Heart left ventricle (tissue), 16 donors: ENCODE measurements at regions not wholly inside any gene's neighbourhood (a gene's known extent, or its start where the extent isn't known, plus 50 kb on each side); places are given as distances from the start of the nearest gene placed in this dataset.

Experiments used
- ATAC-seq, 4 donors: fragments of 200-7000 bp; cut with Tn5 transposase; one replicate each; pipeline ENCODE4 v1.9.1; 2020 to 2022; ENCODE audit warnings: moderate library complexity in 4 of 4, mild to moderate bottlenecking in 3 of 4, moderate number of reproducible peaks in 1 of 4
- DNase-seq, 5 donors: peaks; one replicate each; pipeline ENCODE4 v3.0.0-alpha.2; 2020
- H3K27ac ChIP-seq, 12 donors: fragments of 200-600 bp; sonication (generic) in 4 of 12; one replicate each; pipeline versions ENCODE4 v1.5.0 to v1.8.0; 2016 to 2022; ENCODE audit warnings: mild to moderate bottlenecking in 2 of 12
- H3K27me3 ChIP-seq, 9 donors: fragments of 200-600 bp; sonication (generic) in 2 of 9; one replicate each; pipeline versions ENCODE4 v1.5.1 to v1.8.0; 2016 to 2022; ENCODE audit warnings: mild to moderate bottlenecking in 3 of 9
- H3K36me3 ChIP-seq, 9 donors: fragments of 200-600 bp; sonication (generic) in 2 of 9; one replicate each; pipeline versions ENCODE4 v1.5.0 to v1.8.0; 2018 to 2022; ENCODE audit warnings: mild to moderate bottlenecking in 2 of 9
- H3K4me1 ChIP-seq, 12 donors: fragments of 200-600 bp; sonication (generic) in 4 of 12; one replicate each; pipeline versions ENCODE4 v1.5.0 to v1.8.0; 2016 to 2022; ENCODE audit warnings: mild to moderate bottlenecking in 3 of 12
- H3K4me3 ChIP-seq, 12 donors: fragments of 200-600 bp; sonication (generic) in 4 of 12; one replicate each; pipeline versions ENCODE4 v1.5.0 to v1.8.0; 2017 to 2022; ENCODE audit warnings: mild to moderate bottlenecking in 9 of 12, moderate library complexity in 4 of 12
- H3K9me3 ChIP-seq, 12 donors: fragments of 200-600 bp; sonication (generic) in 4 of 12; one replicate each; pipeline versions ENCODE4 v1.5.0 to v1.8.0; 2016 to 2022; ENCODE audit warnings: mild to moderate bottlenecking in 1 of 12
- POLR2A ChIP-seq, 2 donors: fragments of 450-650 bp; IDR thresholded peaks; one replicate each; pipeline ENCODE4 v1.6.1; 2017; ENCODE audit warnings: antibody characterized with exemption in 2 of 2, mild to moderate bottlenecking in 2 of 2, moderate library complexity in 2 of 2
- WGBS, 4 donors: extraction: QIAGEN DNeasy Blood & Tissue Kit in 2 of 4; methylation state at CpG; one replicate each; pipeline versions ENCODE4 v1.1.5 to v1.1.7; 2013 to 2018; 5-methylcytosine and 5-hydroxymethylcytosine counted together
- intact Hi-C, 10 donors: fragments of 100-400 bp; cut with DNase I; formaldehyde crosslinking; loops; one replicate each; pipeline versions ENCODE4 v1.11.1 to v1.14.2; 2022
- TF ChIP-seq, protein P1 (sequence below), 12 donors: fragments of 200-600 bp; sonication (generic) in 4 of 12; IDR thresholded peaks; one replicate each; pipeline versions ENCODE4 v1.5.0 to v1.8.0; 2018 to 2022; ENCODE audit warnings: antibody characterized with exemption in 12 of 12, mild to moderate bottlenecking in 5 of 12
- donor health status: ischemic (EF 13 %, LVEDD 7.1; RV severe dilation, severe dysfunction).
- donor health status: healthy with polysubstance abuse.
- donor health status: DM: no; HTN: yes; CAD: no.
- donor health status: DM: no; HTN: no; CAD: no.
- donor health status: ischemic (EF 25% LVEDD 6.9; RV normal size, moderate dysfunction).
- donor health status: ischemic (EF 25% LVEDD 5.7; RV mildly dilated, moderate dysfunction).
- donor health status: healthy.
- donor health status: DM: yes; HTN: yes; CAD: no.
- donor health status: ischemic (EF 35%, LVEDD 5.7; RV mildly dilated, moderate dysfunction).
- donor health status: nonischemic (EF 11% LVEDD 7.7; RV severe dilation, severe dysfunction).
- donor health status: DM: yes; HTN: yes; CAD: no.
- donor health status: PGD.
- donor health status: ischemic (EF 29% LVEDD 5.4; RV normal size, mild dysfunction).
- donor health status: nonischemic (EF 23%, LVEDD 6.1; RV moderate dilation, normal function).

DNA sequence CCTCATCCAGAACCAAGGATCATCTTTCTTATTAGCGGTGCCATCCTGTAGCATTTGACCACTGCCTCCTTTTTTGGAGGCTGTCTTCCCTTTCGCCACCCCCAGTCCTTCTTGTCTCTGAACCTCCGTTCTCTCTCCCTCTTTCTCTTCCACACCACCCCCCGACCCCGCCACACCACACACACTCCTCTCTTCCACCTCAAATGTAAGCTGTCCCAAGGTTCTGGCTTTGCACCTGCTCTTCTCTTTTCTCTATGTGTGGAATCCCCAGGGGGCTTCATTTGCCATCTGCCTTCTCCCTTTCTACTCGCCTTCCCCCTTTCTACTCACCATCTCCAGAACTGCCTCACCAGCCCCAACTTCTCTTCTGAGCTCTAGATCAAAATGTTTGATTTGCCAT, 111.3 kb upstream of the CDYL start:
- Histone ChIP-seq H3K4me3 (no peak overlapping the region), H3K27me3 (no peaks in the 10 kb centered on the region), H3K9me3 (no peaks in the 10 kb centered on the region), H3K36me3 (no peaks in the 10 kb centered on the region), H3K27ac (no peak overlapping the region), H3K4me1 (peaks cover 0 to 15% (median 2%) of the 10 kb centered on the region in 12 donors)
- ATAC-seq (no peak), DNase-seq (no peak)
- intact Hi-C loops: no loop called here
- WGBS, 4 donors: 93 to 98% (median 96%) methylated on average over 6 of the region's 6 CpGs
- TF ChIP-seq POLR2A (IDR thresholded peaks at IDR 0.05): no peak
- TF ChIP-seq, protein P1, sequence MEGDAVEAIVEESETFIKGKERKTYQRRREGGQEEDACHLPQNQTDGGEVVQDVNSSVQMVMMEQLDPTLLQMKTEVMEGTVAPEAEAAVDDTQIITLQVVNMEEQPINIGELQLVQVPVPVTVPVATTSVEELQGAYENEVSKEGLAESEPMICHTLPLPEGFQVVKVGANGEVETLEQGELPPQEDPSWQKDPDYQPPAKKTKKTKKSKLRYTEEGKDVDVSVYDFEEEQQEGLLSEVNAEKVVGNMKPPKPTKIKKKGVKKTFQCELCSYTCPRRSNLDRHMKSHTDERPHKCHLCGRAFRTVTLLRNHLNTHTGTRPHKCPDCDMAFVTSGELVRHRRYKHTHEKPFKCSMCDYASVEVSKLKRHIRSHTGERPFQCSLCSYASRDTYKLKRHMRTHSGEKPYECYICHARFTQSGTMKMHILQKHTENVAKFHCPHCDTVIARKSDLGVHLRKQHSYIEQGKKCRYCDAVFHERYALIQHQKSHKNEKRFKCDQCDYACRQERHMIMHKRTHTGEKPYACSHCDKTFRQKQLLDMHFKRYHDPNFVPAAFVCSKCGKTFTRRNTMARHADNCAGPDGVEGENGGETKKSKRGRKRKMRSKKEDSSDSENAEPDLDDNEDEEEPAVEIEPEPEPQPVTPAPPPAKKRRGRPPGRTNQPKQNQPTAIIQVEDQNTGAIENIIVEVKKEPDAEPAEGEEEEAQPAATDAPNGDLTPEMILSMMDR (IDR thresholded peaks at IDR 0.05): no peak

DNA sequence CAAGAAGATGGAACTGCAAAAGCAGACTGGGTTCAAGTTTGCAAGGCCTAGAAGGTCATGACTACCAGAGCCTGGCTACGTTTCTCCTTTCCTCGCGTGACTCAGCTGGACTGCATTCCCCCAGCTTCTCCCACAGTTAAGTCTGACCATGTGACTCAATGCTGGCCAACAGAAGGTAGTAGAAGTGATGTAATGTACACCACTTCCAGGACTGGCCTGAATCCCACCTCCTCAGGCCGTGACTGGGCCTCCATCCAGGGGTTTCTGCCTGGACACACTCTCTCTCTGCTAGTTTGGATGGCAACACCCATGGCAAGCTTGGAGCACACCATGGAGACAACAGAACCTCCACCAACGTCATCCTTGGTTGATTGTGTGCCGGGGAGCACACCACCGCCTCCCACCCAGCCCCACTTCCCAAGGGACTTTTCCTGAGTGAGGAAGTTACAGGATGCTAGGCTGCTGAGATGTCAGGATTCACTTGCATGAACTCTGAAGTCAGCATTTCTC, 112.0 kb upstream of the CDYL start:
- ATAC-seq: peak; percentile 65 to 92 (median 86)
- Histone ChIP-seq H3K36me3 (no peaks in the 10 kb centered on the region), H3K4me3 (no peak overlapping the region), H3K27ac (peak overlapping the region in 3 of 12 donors; percentile 10 to 39 (median 29)), H3K4me1 (peaks cover 0 to 15% (median 2%) of the 10 kb centered on the region in 12 donors), H3K9me3 (no peaks in the 10 kb centered on the region), H3K27me3 (no peaks in the 10 kb centered on the region)
- intact Hi-C loops: no loop called here
- WGBS, 4 donors: 45 to 63% (median 48%) methylated on average over 7 of the region's 7 CpGs
- no peak for TF ChIP-seq POLR2A (IDR thresholded peaks at IDR 0.05)
- TF ChIP-seq, protein P1 (IDR thresholded peaks at IDR 0.05): no peak
- peak; percentile 67 to 81 (median 75) for DNase-seq

DNA sequence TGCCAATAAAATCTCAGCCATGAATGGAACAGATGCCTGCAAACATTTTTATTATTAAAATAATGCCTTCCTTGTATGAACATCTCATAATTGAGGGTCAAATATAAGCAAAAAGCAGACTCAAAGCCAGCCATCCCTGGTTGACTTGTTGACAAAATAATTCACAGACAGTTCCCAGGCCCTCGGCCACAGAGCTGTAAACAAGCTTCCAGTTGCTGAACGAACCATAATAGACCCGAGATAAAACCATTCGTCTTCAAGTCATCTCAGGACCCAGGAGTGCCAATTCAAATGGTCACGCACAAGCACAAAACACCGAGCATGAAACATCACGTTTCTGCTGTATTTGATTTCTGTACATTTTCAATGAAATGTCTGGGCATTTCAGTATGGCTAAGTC, 113.3 kb upstream of the CDYL start:
- H3K9me3 ChIP-seq: no peaks in the 10 kb centered on the region
- H3K4me3 ChIP-seq: no peak overlapping the region
- peaks cover 0 to 15% (median 2%) of the 10 kb centered on the region in 12 donors for H3K4me1 ChIP-seq
- no peaks in the 10 kb centered on the region for H3K36me3 ChIP-seq
- no peaks in the 10 kb centered on the region for H3K27me3 ChIP-seq
- ATAC-seq: no peak
- intact Hi-C loops: no loop called here
- TF ChIP-seq, protein P1 (IDR thresholded peaks at IDR 0.05): no peak
- no peak for TF ChIP-seq POLR2A (IDR thresholded peaks at IDR 0.05)
- no peak overlapping the region for H3K27ac ChIP-seq
- DNase-seq: no peak
- WGBS, 4 donors: 80 to 92% (median 87%) methylated on average over 7 of the region's 7 CpGs

DNA sequence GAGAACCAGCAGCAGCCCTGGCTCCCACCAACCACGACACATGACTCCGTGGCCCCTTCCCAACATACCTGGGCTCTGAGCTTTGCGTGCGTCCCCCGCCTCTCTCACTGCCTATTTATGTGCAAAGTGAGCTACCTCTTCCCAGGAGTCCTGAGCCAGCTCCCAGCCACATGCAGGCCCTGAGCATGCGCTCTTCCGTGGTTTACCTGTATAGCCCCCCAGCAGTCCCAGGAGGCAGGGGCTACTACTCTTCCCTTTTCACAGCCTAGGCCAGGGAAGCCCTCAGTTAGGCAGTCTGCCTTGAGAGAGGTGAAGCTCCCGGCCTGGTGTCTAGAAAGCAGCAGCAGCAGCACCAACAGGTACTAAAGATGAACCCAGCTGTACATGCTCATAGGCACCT, 114.8 kb upstream of the CDYL start:
- H3K27ac ChIP-seq: peak overlapping the region in 3 of 12 donors; percentile 17 to 63 (median 50)
- H3K9me3 ChIP-seq: no peaks in the 10 kb centered on the region
- DNase-seq: no peak
- H3K36me3 ChIP-seq: no peaks in the 10 kb centered on the region
- no peak for ATAC-seq
- 88 to 98% (median 94%) methylated on average over 8 of the region's 8 CpGs for WGBS, 4 donors
- no peaks in the 10 kb centered on the region for H3K27me3 ChIP-seq
- intact Hi-C loops: no loop called here
- no peak overlapping the region for H3K4me3 ChIP-seq
- TF ChIP-seq POLR2A (IDR thresholded peaks at IDR 0.05): no peak
- TF ChIP-seq, protein P1 (IDR thresholded peaks at IDR 0.05): no peak
- H3K4me1 ChIP-seq: peaks cover 0 to 15% (median 2%) of the 10 kb centered on the region in 12 donors
